NB4 (cell line): ENCODE measurements at regions not wholly inside any gene's neighbourhood (a gene's known extent, or its start where the extent isn't known, plus 50 kb on each side); places are given as distances from the start of the nearest gene placed in this dataset.

Source experiments
- DNase-seq: peaks from one replicate; pipeline ENCODE4 v3.0.0; 2010; ENCODE audit warnings: low read depth
- H3K4me3 ChIP-seq: one replicate; pipeline ENCODE4 v1.5.1; 2011; ENCODE audit warnings: mild to moderate bottlenecking, low read depth, low read length, moderate library complexity
- CTCF ChIP-seq: IDR thresholded peaks from one replicate; pipeline ENCODE4 v1.5.1; 2012; ENCODE audit warnings: low read depth, low read length
- MAX ChIP-seq: IDR thresholded peaks from 2 replicates; pipeline ENCODE4 v1.6.1; 2011; ENCODE audit warnings: low read depth, low read length
- MYC ChIP-seq: IDR thresholded peaks from 2 replicates; pipeline ENCODE4 v1.6.1; 2011; ENCODE audit warnings: low read depth, low read length
- POLR2A ChIP-seq: IDR thresholded peaks from 2 replicates; pipeline ENCODE4 v1.6.1; 2011; ENCODE audit warnings: mild to moderate bottlenecking; ENCODE audit not compliant: insufficient read length; ENCODE audit errors: extremely low read depth

GRCh38 chr12:113660936-113661335 is 189.3 kb upstream of the LHX5 start:
- H3K4me3 ChIP-seq = no peak overlapping the region
- TF ChIP-seq MAX (no peak), CTCF (no peak)
- DNase-seq = no peak

GRCh38 chr12:113659416-113659815 is 187.7 kb upstream of the LHX5 start:
- TF ChIP-seq CTCF (no peak), MYC (no peak), MAX (no peak), POLR2A (no peak)

GRCh38 chr12:113659015-113659414 is 187.3 kb upstream of the LHX5 start:
- no peak for DNase-seq
- H3K4me3 ChIP-seq = no peak overlapping the region
- no peak for TF ChIP-seq POLR2A
- no peak for TF ChIP-seq MYC
- no peak for TF ChIP-seq CTCF
- TF ChIP-seq MAX = no peak

More at GRCh38 chr12:113659416-113659815, 187.7 kb upstream of the LHX5 start:
- no peak for DNase-seq
- no peak overlapping the region for H3K4me3 ChIP-seq

GRCh38 chr12:113658006-113658655 is 186.5 kb upstream of the LHX5 start:
- DNase-seq = no peak
- no peak overlapping the region for H3K4me3 ChIP-seq
- no peak for TF ChIP-seq POLR2A

- no peak for DNase-seq
- H3K4me3 ChIP-seq = no peak overlapping the region
- TF ChIP-seq MAX (no peak), CTCF (peak; percentile 25), POLR2A (no peak), MYC (no peak)
These were observed 184.2 kb upstream of the LHX5 start for GRCh38 chr12:113655919-113656318.

- TF ChIP-seq CTCF = no peak
- no peak for TF ChIP-seq MAX
- no peak for TF ChIP-seq MYC
- no peak for TF ChIP-seq POLR2A
- H3K4me3 ChIP-seq = no peak overlapping the region
- DNase-seq = no peak
These were observed 183.8 kb upstream of the LHX5 start for GRCh38 chr12:113655479-113655878.
